A673 (cell line): ENCODE measurements at regions not wholly inside any gene's neighbourhood (a gene's known extent, or its start where the extent isn't known, plus 50 kb on each side); places are given as distances from the start of the nearest gene placed in this dataset.

Experiments
- EZH2 ChIP-seq: fragments of 200-600 bp; sonication (generic); IDR thresholded peaks from 2 replicates; pipeline ENCODE4 v1.6.1; 2017; ENCODE audit warnings: borderline replicate concordance, low read depth, mild to moderate bottlenecking, mixed read lengths, antibody characterized with exemption, low read length; ENCODE audit not compliant: poor library complexity, severe bottlenecking
- TF ChIP-seq, protein P1 (sequence below): fragments of 300-800, 200-600 bp; sonication (generic); conservative IDR thresholded peaks from 2 replicates; pipeline ENCODE4 v1.5.1; 2017; ENCODE audit warnings: low read depth, mild to moderate bottlenecking, antibody characterized with exemption, low read length, moderate library complexity, mixed read lengths

DNA sequence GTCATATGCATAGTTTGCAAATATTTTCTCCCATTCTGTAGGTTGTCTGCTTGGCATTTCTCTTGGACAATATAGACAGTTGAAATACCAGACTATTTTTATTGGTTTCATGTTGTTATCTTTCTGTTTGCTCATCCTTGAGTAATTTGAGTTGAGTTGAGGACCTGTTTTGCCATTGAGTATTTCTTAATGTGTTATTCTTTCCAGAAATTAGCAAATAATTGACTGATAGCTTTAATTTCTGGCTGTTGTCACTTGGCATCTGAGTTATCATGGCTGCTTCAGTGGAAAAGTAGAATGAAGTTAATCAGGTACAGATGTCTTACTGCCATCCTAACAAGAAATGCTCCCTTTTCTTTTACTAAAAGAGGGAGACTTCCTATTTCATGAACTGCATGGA is 264.8 kb upstream of the DUSP10 start:
- TF ChIP-seq, protein P1, sequence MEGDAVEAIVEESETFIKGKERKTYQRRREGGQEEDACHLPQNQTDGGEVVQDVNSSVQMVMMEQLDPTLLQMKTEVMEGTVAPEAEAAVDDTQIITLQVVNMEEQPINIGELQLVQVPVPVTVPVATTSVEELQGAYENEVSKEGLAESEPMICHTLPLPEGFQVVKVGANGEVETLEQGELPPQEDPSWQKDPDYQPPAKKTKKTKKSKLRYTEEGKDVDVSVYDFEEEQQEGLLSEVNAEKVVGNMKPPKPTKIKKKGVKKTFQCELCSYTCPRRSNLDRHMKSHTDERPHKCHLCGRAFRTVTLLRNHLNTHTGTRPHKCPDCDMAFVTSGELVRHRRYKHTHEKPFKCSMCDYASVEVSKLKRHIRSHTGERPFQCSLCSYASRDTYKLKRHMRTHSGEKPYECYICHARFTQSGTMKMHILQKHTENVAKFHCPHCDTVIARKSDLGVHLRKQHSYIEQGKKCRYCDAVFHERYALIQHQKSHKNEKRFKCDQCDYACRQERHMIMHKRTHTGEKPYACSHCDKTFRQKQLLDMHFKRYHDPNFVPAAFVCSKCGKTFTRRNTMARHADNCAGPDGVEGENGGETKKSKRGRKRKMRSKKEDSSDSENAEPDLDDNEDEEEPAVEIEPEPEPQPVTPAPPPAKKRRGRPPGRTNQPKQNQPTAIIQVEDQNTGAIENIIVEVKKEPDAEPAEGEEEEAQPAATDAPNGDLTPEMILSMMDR: no peak
- no peak for TF ChIP-seq EZH2
